Prostate gland (tissue), 2 donors: ENCODE measurements at regions not wholly inside any gene's neighbourhood (a gene's known extent, or its start where the extent isn't known, plus 50 kb on each side); places are given as distances from the start of the nearest gene placed in this dataset.

Experiments used
- CTCF ChIP-seq, 4 experiments: fragments of 200-600 bp in 2 of 4; fragments of 450-650 bp in 2 of 4; sonication (generic) in 2 of 4; IDR thresholded peaks; 1 replicate in 3 of 4; 2 replicates in 1 of 4; pipeline ENCODE4 v1.5.1; 2016 to 2019; ENCODE audit warnings: antibody characterized with exemption in 4 of 4, mild to moderate bottlenecking in 2 of 4, moderate library complexity in 2 of 4
- POLR2A ChIP-seq: fragments of 450-650 bp; IDR thresholded peaks from one replicate; pipeline ENCODE4 v1.6.1; 2016; ENCODE audit warnings: antibody characterized with exemption, mild to moderate bottlenecking
- POLR2AphosphoS5 ChIP-seq: sonication (generic); formaldehyde crosslinking; IDR thresholded peaks from one replicate; pipeline ENCODE4 v1.6.1; 2017; ENCODE audit warnings: antibody characterized with exemption

- TF ChIP-seq POLR2AphosphoS5 (no peak), CTCF (IDR thresholded peaks at IDR 0.05) (no peak), POLR2A (no peak)
Observed at GRCh38 chr2:175449616-175450015, 268.1 kb upstream of the ATP5MC3 start.
